K562 (cell line): ENCODE measurements at regions not wholly inside any gene's neighbourhood (a gene's known extent, or its start where the extent isn't known, plus 50 kb on each side); places are given as distances from the start of the nearest gene placed in this dataset.

Experiments used
- ATAC-seq: fragments of 200-7000 bp; cut with Tn5 transposase; 3 replicates; pipeline ENCODE4 v1.9.1; 2020; ENCODE audit warnings: moderate library complexity
- BruUV-seq: library from RNA; stranded (reverse); fragments of 400-500 nt; replicated peaks from 2 replicates; lab custom pipeline; 2021; lab: Mats Ljungman, UMichigan
- CTCF ChIA-PET: fragments of 300-600 bp; formaldehyde crosslinking; extraction: SDS; loops from one replicate; lab custom pipeline; 2021; ENCODE audit warnings: low intra/inter-chr PET ratio; lab: Yijun Ruan, JAX
- POLR2A ChIA-PET: fragments of 300-600, 350-650 bp; sonication (Branson Sonifier 250); formaldehyde crosslinking; extraction: SDS; loops from one replicate; lab custom pipeline; 2021; ENCODE audit warnings: antibody characterized with exemption, inconsistent platforms; lab: Yijun Ruan, JAX
- DNase-seq, 4 experiments: peaks; one replicate each; pipeline versions ENCODE4 v3.0.0 to v3.0.0-alpha.2; 2011 to 2018; ENCODE audit warnings: low spot score in 3 of 4, mixed read lengths in 3 of 4; ENCODE audit errors: extremely low read depth in 1 of 4
- FAIRE-seq: peaks from 2 replicates; lab custom pipeline; 2011; peaks lifted over from hg19 to GRCh38; lab: Jason Lieb, UNC
- H2AFZ ChIP-seq: 2 replicates; pipeline ENCODE4 v1.6.0; 2011; ENCODE audit warnings: low read depth, low read length, control low read depth, inconsistent platforms
- H3K27ac ChIP-seq: fragments of 200-600 bp; 3 replicates; pipeline ENCODE4 v1.8.0; 2011; ENCODE audit warnings: low read depth, mild to moderate bottlenecking, control low read depth, inconsistent platforms, low read length, moderate library complexity, mixed read lengths; ENCODE audit errors: extremely low read depth
- H3K27me3 ChIP-seq, 2 experiments: fragments of 300-600 bp in 1 of 2; 2 replicates in 1 of 2; 3 replicates in 1 of 2; pipeline versions ENCODE4 v1.6.0 to v1.8.0; 2011; ENCODE audit warnings: inconsistent platforms in 2 of 2, low read length in 2 of 2, mild to moderate bottlenecking in 1 of 2, mixed read lengths in 1 of 2, moderate library complexity in 1 of 2; ENCODE audit not compliant: control insufficient read depth in 2 of 2, insufficient read depth in 2 of 2
- H3K36me3 ChIP-seq: fragments of 300-600 bp; 3 replicates; pipeline ENCODE4 v1.8.0; 2011; ENCODE audit warnings: mild to moderate bottlenecking, low read length, inconsistent platforms; ENCODE audit not compliant: control insufficient read depth, insufficient read depth
- H3K4me1 ChIP-seq, 2 experiments: fragments of 200-600 bp in 1 of 2; replicated peaks in 1 of 2; 2 replicates in 1 of 2; 3 replicates in 1 of 2; pipeline versions ENCODE4 v1.5.1 to v1.8.0; 2011; ENCODE audit warnings: inconsistent platforms in 2 of 2, low read length in 2 of 2, mild to moderate bottlenecking in 1 of 2, mixed read lengths in 1 of 2, moderate library complexity in 1 of 2; ENCODE audit not compliant: control insufficient read depth in 2 of 2, insufficient read depth in 2 of 2
- H3K4me2 ChIP-seq: 2 replicates; pipeline ENCODE4 v1.6.1; 2011; ENCODE audit warnings: low read length, control low read depth, inconsistent platforms, mixed read lengths; ENCODE audit not compliant: insufficient read depth
- H3K4me3 ChIP-seq: fragments of 200-600 bp; sonication (generic), shearing (Covaris generic); 2 replicates; pipeline ENCODE4 v1.5.1; 2016; ENCODE audit warnings: control low read depth, inconsistent platforms
- H3K79me2 ChIP-seq: fragments of 200-600 bp; 3 replicates; pipeline ENCODE4 v1.8.0; 2011; ENCODE audit warnings: low read length, inconsistent platforms; ENCODE audit not compliant: control insufficient read depth, insufficient read depth
- H3K9ac ChIP-seq, 2 experiments: 2 replicates each; pipeline versions ENCODE4 v1.6.0 to v1.6.1; 2011; ENCODE audit warnings: low read depth in 2 of 2, low read length in 2 of 2, control low read depth in 1 of 2, inconsistent platforms in 1 of 2, mild to moderate bottlenecking in 1 of 2, mixed read lengths in 1 of 2; ENCODE audit not compliant: insufficient read depth in 1 of 2
- H3K9me1 ChIP-seq: one replicate; pipeline ENCODE4 v1.6.0; 2011; ENCODE audit warnings: inconsistent platforms, mild to moderate bottlenecking, low read length, moderate library complexity; ENCODE audit not compliant: control insufficient read depth, insufficient read depth
- H3K9me3 ChIP-seq: replicated peaks from 2 replicates; pipeline ENCODE4 v1.5.1; 2011; ENCODE audit warnings: low read depth, low read length, inconsistent platforms; ENCODE audit not compliant: control insufficient read depth, insufficient read depth
- H4K20me1 ChIP-seq: replicated peaks from 2 replicates; pipeline ENCODE4 v1.6.1; 2011; ENCODE audit warnings: low read length, inconsistent platforms, mixed read lengths; ENCODE audit not compliant: control insufficient read depth, insufficient read depth
- ATF4 ChIP-seq: fragments of 450-650 bp; formaldehyde crosslinking; IDR thresholded peaks from 2 replicates; pipeline ENCODE4 v1.4.0; 2022; ENCODE audit warnings: mild to moderate bottlenecking, moderate library complexity
- BACH1 ChIP-seq: fragments of 200-800 bp; sonication (Bioruptor generic); IDR thresholded peaks from 2 replicates; pipeline ENCODE4 v1.6.1; 2016; ENCODE audit warnings: missing genetic modification characterization, missing compliant biosample characterization
- BRCA1 ChIP-seq, 2 experiments: fragments of 450-650 bp in 1 of 2; sonication (generic) in 1 of 2; formaldehyde crosslinking in 1 of 2; IDR thresholded peaks; 2 replicates each; pipeline versions ENCODE4 v1.5.0 to v1.6.1; 2017 to 2020; ENCODE audit warnings: mild to moderate bottlenecking in 1 of 2, missing genetic modification reagents in 1 of 2
- DIDO1 ChIP-seq: fragments of 450-650 bp; IDR thresholded peaks from 2 replicates; pipeline ENCODE4 v1.6.1; 2016; ENCODE audit warnings: low read depth, missing biosample characterization, missing genetic modification characterization
- ERF ChIP-seq: fragments of 450-650 bp; formaldehyde crosslinking; IDR thresholded peaks from 2 replicates; pipeline ENCODE4 v1.4.0; 2020; ENCODE audit warnings: mild to moderate bottlenecking, mixed read lengths
- HSF4 ChIP-seq: fragments of 250-450 bp; sonication (Bioruptor Pico); IDR thresholded peaks from 2 replicates; pipeline ENCODE4 v2.1.2; 2022; ENCODE audit warnings: mild to moderate bottlenecking, moderate library complexity, borderline replicate concordance
- KLF13 ChIP-seq: fragments of 450-650 bp; IDR thresholded peaks from 2 replicates; pipeline ENCODE4 v1.6.1; 2016; ENCODE audit warnings: missing genetic modification characterization, low read depth, mild to moderate bottlenecking, missing compliant biosample characterization, moderate library complexity, borderline replicate concordance
- KLF16 ChIP-seq: IDR thresholded peaks from 2 replicates; pipeline ENCODE4 v1.6.1; 2016; ENCODE audit warnings: antibody characterized with exemption
- OTX1 ChIP-seq: fragments of 450-650 bp; formaldehyde crosslinking; IDR thresholded peaks from 2 replicates; pipeline ENCODE4 v1.4.0; 2022; ENCODE audit warnings: mild to moderate bottlenecking
- SNRNP70 ChIP-seq: fragments of 200-400 bp; formaldehyde crosslinking; optimal IDR thresholded peaks from 2 replicates; pipeline ENCODE3; 2017; ENCODE audit warnings: low read depth, low read length
- ZFP36 ChIP-seq: fragments of 150-350 bp; IDR thresholded peaks from 2 replicates; pipeline ENCODE4 v1.6.1; 2018; ENCODE audit warnings: low read length, low read depth; ENCODE audit not compliant: partially characterized antibody
- ZNF134 ChIP-seq: fragments of 250-450 bp; sonication (Bioruptor Pico); conservative IDR thresholded peaks from 2 replicates; pipeline ENCODE4 v1.4.0; 2020
- ZNF197 ChIP-seq: fragments of 200-800 bp; sonication (Bioruptor generic); IDR thresholded peaks from 2 replicates; pipeline ENCODE4 v1.6.1; 2016; ENCODE audit warnings: low read depth, missing genetic modification characterization, missing compliant biosample characterization
- ZNF347 ChIP-seq: fragments of 450-650 bp; formaldehyde crosslinking; IDR thresholded peaks from 2 replicates; pipeline ENCODE4 v1.4.0; 2020; ENCODE audit warnings: low read depth, mild to moderate bottlenecking, moderate library complexity
- ZNF354B ChIP-seq: fragments of 250-450 bp; sonication (Bioruptor Pico); IDR thresholded peaks from 2 replicates; pipeline ENCODE4 v1.4.0; 2020
- ZNF668 ChIP-seq: fragments of 250-450 bp; sonication (Bioruptor Pico); IDR thresholded peaks from 2 replicates; pipeline ENCODE4 v1.8.0; 2022; ENCODE audit warnings: mild to moderate bottlenecking, inconsistent platforms
- WGBS: fragments of 100-300 bp; shearing (Covaris generic); methylation state at CpG from one replicate; pipeline ENCODE4 v1.1.6; 2016; ENCODE audit warnings: low coverage, mixed read lengths; ENCODE audit not compliant: insufficient coverage; ENCODE audit errors: missing lambda C conversion rate; 5-methylcytosine and 5-hydroxymethylcytosine counted together
- in situ Hi-C: fragments of 300-500 bp; cut with MboI; formaldehyde crosslinking; loops from 4 replicates; pipeline ENCODE4 v1.15.0; 2018; ENCODE audit warnings: inconsistent platforms, mixed read lengths
- intact Hi-C: fragments of 100-400 bp; cut with micrococcal nuclease; formaldehyde crosslinking; loops from 2 replicates; pipeline ENCODE4 v1.14.2; 2022
- TF ChIP-seq, protein P1 (sequence below), 2 experiments: fragments of 450-650 bp in 1 of 2; sonication (generic) in 1 of 2; formaldehyde crosslinking; conservative IDR thresholded peaks; 2 replicates each; pipeline versions ENCODE4 v1.4.0 to v1.8.1; 2020 to 2022; ENCODE audit warnings: mild to moderate bottlenecking in 1 of 2, missing genetic modification reagents in 1 of 2

- Histone ChIP-seq H3K27me3 (no peaks in the 10 kb centered on the region), H3K4me1 (no peaks in the 10 kb centered on the region), H2AFZ (no peak overlapping the region), H3K4me3 (no peak overlapping the region), H4K20me1 (no peaks in the 10 kb centered on the region), H3K36me3 (no peaks in the 10 kb centered on the region), H3K9ac (no peak overlapping the region), H3K9me3 (no peaks in the 10 kb centered on the region), H3K9me1 (no peaks in the 10 kb centered on the region), H3K27ac (no peak overlapping the region), H3K4me2 (no peak overlapping the region), H3K79me2 (no peaks in the 10 kb centered on the region)
- in situ Hi-C loops, result no loop called here
- DNase-seq (no peak), FAIRE-seq (no peak), ATAC-seq (no peak)
- WGBS, result 0% methylated on average over 5 of the region's 5 CpGs
- ChIA-PET POLR2A (no interaction called here), CTCF (no interaction called here)
- intact Hi-C loops, result no loop called here
- BruUV-seq, result no TSS peak
- TF ChIP-seq ZNF197 (CRISPR knock-in tag) (no peak), ERF (no peak), KLF16 (no peak), ZFP36 (no peak), HSF4 (CRISPR knock-in tag) (no peak), ATF4 (CRISPR knock-in tag) (no peak), SNRNP70 (no peak), BACH1 (tag) (no peak), DIDO1 (no peak), ZNF668 (no peak), ZNF354B (CRISPR knock-in tag) (no peak), ZNF347 (CRISPR knock-in tag) (no peak), KLF13 (tag) (no peak), OTX1 (CRISPR knock-in tag) (no peak), BRCA1 (IDR thresholded peaks at IDR 0.05) (no peak), BRCA1 (CRISPR knock-in tag; IDR thresholded peaks at IDR 0.05) (no peak), ZNF134 (CRISPR knock-in tag) (no peak)
- TF ChIP-seq, protein P1, sequence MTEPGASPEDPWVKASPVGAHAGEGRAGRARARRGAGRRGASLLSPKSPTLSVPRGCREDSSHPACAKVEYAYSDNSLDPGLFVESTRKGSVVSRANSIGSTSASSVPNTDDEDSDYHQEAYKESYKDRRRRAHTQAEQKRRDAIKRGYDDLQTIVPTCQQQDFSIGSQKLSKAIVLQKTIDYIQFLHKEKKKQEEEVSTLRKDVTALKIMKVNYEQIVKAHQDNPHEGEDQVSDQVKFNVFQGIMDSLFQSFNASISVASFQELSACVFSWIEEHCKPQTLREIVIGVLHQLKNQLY (CRISPR knock-in tag; conservative IDR thresholded peaks at IDR 0.05), result no peak
Measured at GRCh38 chr12:90027889-90028634, 319.4 kb upstream of the ATP2B1 start.
